Neural cell (in vitro differentiated cells): ENCODE measurements at regions not wholly inside any gene's neighbourhood (a gene's known extent, or its start where the extent isn't known, plus 50 kb on each side); places are given as distances from the start of the nearest gene placed in this dataset.

Experiments used
- H2AFZ ChIP-seq: fragments of 200-600, 300-800 bp; sonication (generic), shearing (Covaris generic); 2 replicates; pipeline ENCODE4 v1.6.0; 2014; ENCODE audit warnings: low read depth, mild to moderate bottlenecking, antibody characterized with exemption, low read length, moderate library complexity
- H3F3A ChIP-seq: fragments of 200-600 bp; shearing (Covaris generic); 2 replicates; pipeline ENCODE4 v1.6.1; 2016; ENCODE audit warnings: mild to moderate bottlenecking, moderate library complexity, mixed read lengths, antibody characterized with exemption, low read length; ENCODE audit not compliant: insufficient read depth, poor library complexity, severe bottlenecking
- H3K27ac ChIP-seq: fragments of 200-600, 300-800 bp; sonication (generic), shearing (Covaris generic); 2 replicates; pipeline ENCODE4 v1.5.1; 2014; ENCODE audit warnings: mild to moderate bottlenecking, low read length, moderate library complexity
- H3K27me3 ChIP-seq: fragments of 300-800, 200-600 bp; sonication (generic), shearing (Covaris generic); 2 replicates; pipeline ENCODE4 v1.6.0; 2014; ENCODE audit warnings: mild to moderate bottlenecking, low read depth, low read length, moderate library complexity; ENCODE audit not compliant: insufficient read depth
- H3K36me3 ChIP-seq: fragments of 300-800, 200-600 bp; sonication (generic), shearing (Covaris generic); 2 replicates; pipeline ENCODE4 v1.5.1; 2014; ENCODE audit warnings: mild to moderate bottlenecking, antibody characterized with exemption, low read length, moderate library complexity; ENCODE audit not compliant: insufficient read depth
- H3K4me2 ChIP-seq: fragments of 300-800, 200-600 bp; sonication (generic), shearing (Covaris generic); 2 replicates; pipeline ENCODE4 v1.6.0; 2014; ENCODE audit warnings: mild to moderate bottlenecking, low read length
- H3K4me3 ChIP-seq: fragments of 300-800, 200-600 bp; sonication (generic), shearing (Covaris generic); 2 replicates; pipeline ENCODE4 v1.5.1; 2014; ENCODE audit warnings: mild to moderate bottlenecking, low read length, moderate library complexity
- H3K79me2 ChIP-seq: fragments of 200-600 bp; shearing (Covaris generic); replicated peaks from 2 replicates; pipeline ENCODE4 v1.6.0; 2014; ENCODE audit warnings: mild to moderate bottlenecking, low read length, moderate library complexity; ENCODE audit not compliant: insufficient read depth
- H3K9ac ChIP-seq: fragments of 300-800, 200-600 bp; sonication (generic), shearing (Covaris generic); 2 replicates; pipeline ENCODE4 v1.6.1; 2016; ENCODE audit warnings: mild to moderate bottlenecking, low read length, mixed read lengths
- H3K9me2 ChIP-seq: fragments of 200-600 bp; shearing (Covaris generic); 2 replicates; pipeline ENCODE4 v1.6.1; 2016; ENCODE audit warnings: mild to moderate bottlenecking, low read length, mixed read lengths; ENCODE audit not compliant: insufficient read depth
- H3K9me3 ChIP-seq: fragments of 200-600, 300-800 bp; sonication (generic), shearing (Covaris generic); 2 replicates; pipeline ENCODE4 v1.6.1; 2016; ENCODE audit warnings: mild to moderate bottlenecking, mixed run types, low read length, moderate library complexity, mixed read lengths
- H4K20me1 ChIP-seq: fragments of 200-600 bp; shearing (Covaris generic); 2 replicates; pipeline ENCODE4 v1.6.1; 2016; ENCODE audit warnings: mild to moderate bottlenecking, mixed run types; ENCODE audit not compliant: insufficient read depth
- EP300 ChIP-seq: fragments of 450-650 bp; conservative IDR thresholded peaks from 2 replicates; pipeline ENCODE4 v1.6.1; 2014; ENCODE audit warnings: antibody characterized with exemption, mild to moderate bottlenecking, moderate library complexity; ENCODE audit not compliant: poor library complexity, severe bottlenecking
- EZH2 ChIP-seq: fragments of 200-600, 300-800 bp; shearing (Covaris generic), sonication (generic); IDR thresholded peaks from 2 replicates; pipeline ENCODE4 v1.6.1; 2014; ENCODE audit warnings: antibody characterized with exemption, low read length, borderline replicate concordance, mild to moderate bottlenecking; ENCODE audit not compliant: insufficient read depth, poor library complexity, severe bottlenecking
- MXI1 ChIP-seq: fragments of 450-650 bp; conservative IDR thresholded peaks from 2 replicates; pipeline ENCODE4 v1.6.1; 2014; ENCODE audit warnings: antibody characterized with exemption, mild to moderate bottlenecking; ENCODE audit not compliant: poor library complexity, severe bottlenecking
- POLR2AphosphoS5 ChIP-seq: IDR thresholded peaks from 2 replicates; pipeline ENCODE4 v1.6.1; 2012
- RAD21 ChIP-seq: fragments of 450-650 bp; conservative IDR thresholded peaks from 2 replicates; pipeline ENCODE4 v1.6.1; 2014; ENCODE audit warnings: antibody characterized with exemption, mild to moderate bottlenecking, moderate library complexity
- REST ChIP-seq: IDR thresholded peaks from 2 replicates; pipeline ENCODE4 v1.6.1; 2012; ENCODE audit warnings: borderline replicate concordance
- SMC3 ChIP-seq: fragments of 450-650 bp; conservative IDR thresholded peaks from 2 replicates; pipeline ENCODE4 v1.6.1; 2014; ENCODE audit warnings: antibody characterized with exemption, mild to moderate bottlenecking, moderate library complexity; ENCODE audit not compliant: poor library complexity
- TAF1 ChIP-seq: IDR thresholded peaks from 2 replicates; pipeline ENCODE4 v1.6.1; 2012; ENCODE audit warnings: low read depth
- TF ChIP-seq, protein P1 (sequence below): fragments of 450-650 bp; IDR thresholded peaks from 2 replicates; pipeline ENCODE4 v1.5.1; 2014; ENCODE audit warnings: antibody characterized with exemption, mild to moderate bottlenecking, moderate library complexity; ENCODE audit not compliant: poor library complexity, severe bottlenecking

GRCh38 chr2:192783643-192784042 lies 588.9 kb upstream of the TMEFF2 start:
- no peaks in the 10 kb centered on the region for H3F3A ChIP-seq
- TF ChIP-seq TAF1 (no peak), SMC3 (no peak), EP300 (no peak), MXI1 (no peak), POLR2AphosphoS5 (no peak), RAD21 (no peak), EZH2 (no peak), REST (no peak)
- TF ChIP-seq, protein P1, sequence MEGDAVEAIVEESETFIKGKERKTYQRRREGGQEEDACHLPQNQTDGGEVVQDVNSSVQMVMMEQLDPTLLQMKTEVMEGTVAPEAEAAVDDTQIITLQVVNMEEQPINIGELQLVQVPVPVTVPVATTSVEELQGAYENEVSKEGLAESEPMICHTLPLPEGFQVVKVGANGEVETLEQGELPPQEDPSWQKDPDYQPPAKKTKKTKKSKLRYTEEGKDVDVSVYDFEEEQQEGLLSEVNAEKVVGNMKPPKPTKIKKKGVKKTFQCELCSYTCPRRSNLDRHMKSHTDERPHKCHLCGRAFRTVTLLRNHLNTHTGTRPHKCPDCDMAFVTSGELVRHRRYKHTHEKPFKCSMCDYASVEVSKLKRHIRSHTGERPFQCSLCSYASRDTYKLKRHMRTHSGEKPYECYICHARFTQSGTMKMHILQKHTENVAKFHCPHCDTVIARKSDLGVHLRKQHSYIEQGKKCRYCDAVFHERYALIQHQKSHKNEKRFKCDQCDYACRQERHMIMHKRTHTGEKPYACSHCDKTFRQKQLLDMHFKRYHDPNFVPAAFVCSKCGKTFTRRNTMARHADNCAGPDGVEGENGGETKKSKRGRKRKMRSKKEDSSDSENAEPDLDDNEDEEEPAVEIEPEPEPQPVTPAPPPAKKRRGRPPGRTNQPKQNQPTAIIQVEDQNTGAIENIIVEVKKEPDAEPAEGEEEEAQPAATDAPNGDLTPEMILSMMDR = no peak

GRCh38 chr2:192775459-192776262 lies 580.9 kb upstream of the TMEFF2 start:
- H3K36me3 ChIP-seq = no peaks in the 10 kb centered on the region
- no peak overlapping the region for H3K27ac ChIP-seq
- no peak overlapping the region for H3K4me2 ChIP-seq
- no peak overlapping the region for H3K4me3 ChIP-seq
- H3F3A ChIP-seq = no peaks in the 10 kb centered on the region
- H3K79me2 ChIP-seq = no peaks in the 10 kb centered on the region
- no peaks in the 10 kb centered on the region for H4K20me1 ChIP-seq
- H3K9me3 ChIP-seq = no peaks in the 10 kb centered on the region
- no peaks in the 10 kb centered on the region for H3K9me2 ChIP-seq
- no peak overlapping the region for H2AFZ ChIP-seq
- no peaks in the 10 kb centered on the region for H3K27me3 ChIP-seq
- no peak overlapping the region for H3K9ac ChIP-seq
- TF ChIP-seq EP300 (no peak), TAF1 (no peak), RAD21 (no peak), SMC3 (no peak), MXI1 (no peak), EZH2 (no peak), POLR2AphosphoS5 (no peak)
- TF ChIP-seq, protein P1 = no peak

More at GRCh38 chr2:192783643-192784042, 588.9 kb upstream of the TMEFF2 start:
- Histone ChIP-seq H2AFZ (no peak overlapping the region), H3K9ac (no peak overlapping the region), H3K9me3 (no peaks in the 10 kb centered on the region), H3K36me3 (no peaks in the 10 kb centered on the region), H4K20me1 (no peaks in the 10 kb centered on the region), H3K9me2 (no peaks in the 10 kb centered on the region), H3K79me2 (no peaks in the 10 kb centered on the region), H3K27ac (no peak overlapping the region), H3K27me3 (no peaks in the 10 kb centered on the region), H3K4me2 (no peak overlapping the region), H3K4me3 (no peak overlapping the region)
